Posterior vena cava (tissue), 2 donors: ENCODE measurements at regions not wholly inside any gene's neighbourhood (a gene's known extent, or its start where the extent isn't known, plus 50 kb on each side); places are given as distances from the start of the nearest gene placed in this dataset.

ENCODE experiments used
- DNase-seq: peaks from one replicate; pipeline ENCODE4 v3.0.0-alpha.2; 2020; ENCODE audit warnings: low spot score
- intact Hi-C, 2 donors: fragments of 100-400 bp; cut with DNase I; formaldehyde crosslinking; loops; one replicate each; pipeline versions ENCODE4 v1.14.1 to v1.14.2; 2022 to 2023
- donor health status: DM: yes; HTN: yes; CAD: no.
- donor health status: DM: yes; HTN: yes; CAD: no.

GRCh38 chr6:110558575-110558974, 82.2 kb upstream of the SLC22A16 start:
- intact Hi-C loops, result no loop called here
- DNase-seq, result no peak

- intact Hi-C loops, result no loop called here
- DNase-seq, result no peak
Measured at GRCh38 chr6:110557199-110557598, 80.8 kb upstream of the SLC22A16 start.

GRCh38 chr6:110556317-110557110, 80.1 kb upstream of the SLC22A16 start:
- intact Hi-C loops, result no loop called here
- no peak for DNase-seq

GRCh38 chr6:110554966-110555460, 78.6 kb upstream of the SLC22A16 start:
- DNase-seq, result no peak
- intact Hi-C loops, result no loop called here

GRCh38 chr6:110554441-110554840, 78.0 kb upstream of the SLC22A16 start:
- DNase-seq, result no peak
- intact Hi-C loops, result no loop called here

GRCh38 chr6:110552901-110553641, 76.7 kb upstream of the SLC22A16 start:
- intact Hi-C loops, result no loop called here
- DNase-seq, result no peak

GRCh38 chr6:110552076-110552475, 75.7 kb upstream of the SLC22A16 start:
- no peak for DNase-seq
- intact Hi-C loops, result no loop called here

GRCh38 chr6:110551088-110551487, 74.7 kb upstream of the SLC22A16 start:
- DNase-seq, result no peak
- intact Hi-C loops, result no loop called here

- DNase-seq, result no peak
- intact Hi-C loops, result no loop called here
Measured at GRCh38 chr6:110550353-110550752, 73.9 kb upstream of the SLC22A16 start.

- no peak for DNase-seq
- intact Hi-C loops, result no loop called here
Measured at GRCh38 chr6:110549277-110549676, 72.9 kb upstream of the SLC22A16 start.

GRCh38 chr6:110548110-110548847, 71.9 kb upstream of the SLC22A16 start:
- no peak for DNase-seq
- intact Hi-C loops, result no loop called here

- DNase-seq, result no peak
Measured at GRCh38 chr6:110547266-110547964, 71.0 kb upstream of the SLC22A16 start.

GRCh38 chr6:110545081-110545872, 68.9 kb upstream of the SLC22A16 start:
- intact Hi-C loops, result no loop called here
- DNase-seq, result no peak

More at GRCh38 chr6:110547266-110547964, 71.0 kb upstream of the SLC22A16 start:
- intact Hi-C loops, result no loop called here

GRCh38 chr6:110544472-110544871, 68.1 kb upstream of the SLC22A16 start:
- intact Hi-C loops, result no loop called here

GRCh38 chr6:110543106-110543505, 66.7 kb upstream of the SLC22A16 start:
- intact Hi-C loops, result no loop called here
- no peak for DNase-seq

More at GRCh38 chr6:110544472-110544871, 68.1 kb upstream of the SLC22A16 start:
- DNase-seq, result no peak

- intact Hi-C loops, result no loop called here
- no peak for DNase-seq
Measured at GRCh38 chr6:110542311-110543024, 66.1 kb upstream of the SLC22A16 start.

GRCh38 chr6:110541701-110542309, 65.4 kb upstream of the SLC22A16 start:
- intact Hi-C loops, result no loop called here
- no peak for DNase-seq
